Retina (tissue), 1 donor: ENCODE measurements at regions not wholly inside any gene's neighbourhood (a gene's known extent, or its start where the extent isn't known, plus 50 kb on each side); places are given as distances from the start of the nearest gene placed in this dataset.

Experiments
- DNase-seq: peaks from one replicate; pipeline ENCODE4 v3.0.0-alpha.2; 2016

GRCh38 chr6:28741363-28741762 lies 182.4 kb downstream of the TRIM27 start:
- no peak for DNase-seq

GRCh38 chr6:28742668-28743270 lies 181.0 kb downstream of the TRIM27 start:
- DNase-seq: no peak

- DNase-seq: no peak
Measured at GRCh38 chr6:28743271-28743789, 180.5 kb downstream of the TRIM27 start.

- no peak for DNase-seq
Measured at GRCh38 chr6:28747083-28747630, 176.6 kb downstream of the TRIM27 start.

GRCh38 chr6:28747631-28748157 lies 176.1 kb downstream of the TRIM27 start:
- DNase-seq: no peak

- DNase-seq: no peak
Measured at GRCh38 chr6:28748192-28748591, 175.6 kb downstream of the TRIM27 start.

- DNase-seq: no peak
Measured at GRCh38 chr6:28750926-28751458, 172.8 kb downstream of the TRIM27 start.

- DNase-seq: no peak
Measured at GRCh38 chr6:28751514-28751913, 172.3 kb downstream of the TRIM27 start.

- no peak for DNase-seq
Measured at GRCh38 chr6:28751963-28752350, 171.8 kb downstream of the TRIM27 start.

- no peak for DNase-seq
Measured at GRCh38 chr6:28757429-28758045, 166.2 kb downstream of the TRIM27 start.

- DNase-seq: no peak
Measured at GRCh38 chr6:28758046-28758817, 165.6 kb downstream of the TRIM27 start.

- DNase-seq: no peak
Measured at GRCh38 chr6:28758818-28759235, 165.0 kb downstream of the TRIM27 start.

- DNase-seq: no peak
Measured at GRCh38 chr6:28764014-28764723, 159.6 kb downstream of the TRIM27 start.

GRCh38 chr6:28764761-28765282 lies 159.0 kb downstream of the TRIM27 start:
- no peak for DNase-seq

- DNase-seq: no peak
Measured at GRCh38 chr6:28765978-28766351, 157.8 kb downstream of the TRIM27 start.

GRCh38 chr6:28766426-28766825 lies 157.4 kb downstream of the TRIM27 start:
- DNase-seq: no peak

- DNase-seq: no peak
Measured at GRCh38 chr6:28767133-28767532, 156.7 kb downstream of the TRIM27 start.

GRCh38 chr6:28767691-28768090 lies 156.1 kb downstream of the TRIM27 start:
- no peak for DNase-seq

- no peak for DNase-seq
Measured at GRCh38 chr6:28768187-28768913, 155.4 kb downstream of the TRIM27 start.

- no peak for DNase-seq
Measured at GRCh38 chr6:28769626-28770402, 154.0 kb downstream of the TRIM27 start.

GRCh38 chr6:28770732-28771131 lies 153.1 kb downstream of the TRIM27 start:
- DNase-seq: no peak
